Skeletal muscle satellite cell (primary cell): ENCODE measurements at regions not wholly inside any gene's neighbourhood (a gene's known extent, or its start where the extent isn't known, plus 50 kb on each side); places are given as distances from the start of the nearest gene placed in this dataset. TPM values are rescaled to one million over a fixed set of nuclear protein-coding genes. Genes with fewer than 3 reads are reported as not detected.

Source experiments
- H3K27me3 ChIP-seq: 2 replicates; pipeline ENCODE4 v1.7.0; 2013; ENCODE audit warnings: low read length; ENCODE audit not compliant: control insufficient read depth, insufficient read depth
- H3K36me3 ChIP-seq: 2 replicates; pipeline ENCODE4 v1.7.0; 2013; ENCODE audit warnings: mild to moderate bottlenecking, control low read depth, low read length; ENCODE audit not compliant: insufficient read depth
- H3K4me1 ChIP-seq: 2 replicates; pipeline ENCODE4 v1.7.0; 2013; ENCODE audit warnings: low read length; ENCODE audit not compliant: control insufficient read depth, insufficient read depth
- H3K4me2 ChIP-seq: 2 replicates; pipeline ENCODE4 v1.7.0; 2013; ENCODE audit warnings: mild to moderate bottlenecking, low read length
- H3K4me3 ChIP-seq: 2 replicates; pipeline ENCODE4 v1.7.0; 2013; ENCODE audit warnings: low read length
- H3K9ac ChIP-seq: 2 replicates; pipeline ENCODE4 v1.7.0; 2013; ENCODE audit warnings: mild to moderate bottlenecking, low read depth, low read length, moderate library complexity
- H3K9me3 ChIP-seq: replicated peaks from 2 replicates; pipeline ENCODE4 v1.7.0; 2013; ENCODE audit warnings: mild to moderate bottlenecking, control low read depth, low read length
- small RNA-seq: library from RNA; depleted of rRNA; stranded (forward); fragments of <200 nt; gene quantifications from one replicate; pipeline ENCODE3, GENCODE V24; 2012

DNA sequence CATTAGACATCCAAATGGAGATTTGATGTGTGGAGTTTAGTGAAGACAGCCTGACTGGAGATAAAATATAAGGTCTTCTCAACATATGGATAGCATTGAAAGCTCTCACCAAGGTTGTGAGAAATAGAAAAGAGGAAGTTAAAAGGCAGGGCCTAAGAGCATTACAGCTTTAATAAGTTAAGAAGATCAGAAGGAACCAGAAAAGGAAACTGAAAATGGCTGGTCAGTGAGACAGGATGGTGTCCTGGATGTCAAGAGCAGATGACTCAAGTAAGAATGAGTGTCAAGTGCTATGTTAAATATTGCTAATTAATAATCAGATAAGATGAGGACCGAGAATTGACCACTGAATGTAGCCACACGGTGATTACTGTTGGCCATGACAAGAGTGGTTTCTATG lies 642.9 kb downstream of the STPG2 start:
- Histone ChIP-seq H3K27me3 (no peaks in the 10 kb centered on the region), H3K4me2 (no peak overlapping the region), H3K4me1 (no peaks in the 10 kb centered on the region), H3K36me3 (no peaks in the 10 kb centered on the region), H3K4me3 (no peak overlapping the region), H3K9ac (no peak overlapping the region), H3K9me3 (no peaks in the 10 kb centered on the region)

GRCh38 chr4:97504713-97505112 lies 638.6 kb downstream of the STPG2 start:
- H3K36me3 ChIP-seq, result no peaks in the 10 kb centered on the region

DNA sequence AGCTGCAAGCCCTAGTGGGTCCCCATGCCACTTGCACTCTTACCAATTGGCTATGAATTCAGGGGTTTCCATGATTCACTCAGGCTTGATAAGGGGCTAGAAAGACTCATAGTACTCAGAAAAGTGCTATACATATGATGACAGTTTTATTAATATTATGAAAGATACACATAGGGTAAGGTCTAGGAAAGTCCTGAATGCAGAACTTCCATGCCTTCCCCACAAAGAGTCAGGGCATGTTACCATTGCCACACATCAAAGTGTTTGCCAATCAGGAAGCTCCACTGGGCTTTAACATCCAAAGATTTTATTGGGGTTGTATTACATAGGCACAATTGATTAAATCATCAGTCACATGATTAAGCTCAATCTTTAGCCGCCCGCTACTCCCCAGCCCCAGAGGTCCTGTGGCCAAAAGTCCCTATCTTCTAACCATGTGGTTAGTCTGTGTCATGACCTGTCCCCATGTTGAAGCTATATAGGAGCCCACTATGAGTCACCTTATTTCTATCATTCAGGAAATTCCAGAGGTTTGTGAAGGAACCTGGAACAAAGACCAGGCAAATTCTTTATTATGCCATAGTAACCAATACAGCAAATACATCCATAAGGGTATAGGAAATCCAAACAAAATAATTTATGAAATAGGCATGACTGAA lies 635.6 kb downstream of the STPG2 start:
- Histone ChIP-seq H3K4me3 (no peak overlapping the region), H3K36me3 (no peaks in the 10 kb centered on the region), H3K9me3 (no peaks in the 10 kb centered on the region), H3K4me1 (no peaks in the 10 kb centered on the region), H3K9ac (no peak overlapping the region), H3K4me2 (no peak overlapping the region), H3K27me3 (no peaks in the 10 kb centered on the region)

More at GRCh38 chr4:97504713-97505112, 638.6 kb downstream of the STPG2 start:
- no peak overlapping the region for H3K4me3 ChIP-seq
- H3K27me3 ChIP-seq, result no peaks in the 10 kb centered on the region
- H3K4me2 ChIP-seq, result no peak overlapping the region
- no peaks in the 10 kb centered on the region for H3K4me1 ChIP-seq
- H3K9ac ChIP-seq, result no peak overlapping the region
- H3K9me3 ChIP-seq, result no peaks in the 10 kb centered on the region

Small RNAs in the stretch of these regions (small RNA-seq; reads per million reads assigned to genes)
- gene COX7A2P2 (not detected), gene RNU6-34P (0.56 reads per million)
